ENCODE measurements at regions not wholly inside any gene's neighbourhood (a gene's known extent, or its start where the extent isn't known, plus 50 kb on each side); places are given as distances from the start of the nearest gene placed in this dataset.

DNA sequence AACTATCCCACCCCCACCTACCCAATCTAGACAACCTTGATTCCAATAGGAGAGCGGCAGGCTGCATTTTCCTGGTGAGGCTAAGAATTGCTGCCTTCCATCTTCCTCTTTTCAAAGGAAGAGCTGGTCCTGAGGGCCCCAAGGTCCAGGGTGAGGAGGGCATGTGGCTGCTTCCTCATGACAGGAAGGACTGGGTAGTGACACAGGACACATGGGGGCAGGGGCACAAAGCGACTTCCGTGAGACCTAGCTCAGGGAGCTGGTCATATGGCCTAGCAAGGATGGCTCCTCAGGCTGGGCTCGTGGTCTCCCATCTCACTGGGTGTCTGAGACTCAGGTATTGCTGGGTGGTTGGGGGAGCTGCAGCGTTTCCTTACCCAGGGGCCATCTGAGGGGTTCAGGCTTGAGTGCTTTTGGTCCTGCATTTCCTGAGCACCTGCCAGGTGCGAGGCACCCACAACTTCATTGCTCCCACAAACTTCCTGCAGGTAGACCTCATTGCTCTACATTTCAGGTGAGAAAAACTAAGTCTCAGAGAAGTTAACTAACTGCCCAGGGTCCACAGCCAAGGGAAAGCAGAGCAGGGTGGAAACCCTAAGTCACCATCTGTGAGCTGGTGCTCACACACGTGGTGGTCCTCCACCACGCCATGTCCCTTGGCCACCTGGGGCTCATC, 160.0 kb upstream of the TLE3 start:
- TF ChIP-seq CTCF (IDR thresholded peaks at IDR 0.05) (no peak), POLR2A (IDR thresholded peaks at IDR 0.05) (no peak), EP300 (IDR thresholded peaks at IDR 0.05) (no peak)
